Panc1 (cell line): ENCODE measurements at regions not wholly inside any gene's neighbourhood (a gene's known extent, or its start where the extent isn't known, plus 50 kb on each side); places are given as distances from the start of the nearest gene placed in this dataset.

Experiments
- ATAC-seq: fragments of 200-7000 bp; cut with Tn5 transposase; 2 replicates; pipeline ENCODE4 v1.9.1; 2020; ENCODE audit warnings: mild to moderate bottlenecking, moderate library complexity
- BruUV-seq: library from RNA; stranded (reverse); fragments of 400-500 nt; replicated peaks from 2 replicates; lab custom pipeline; 2021; lab: Mats Ljungman, UMichigan
- CTCF ChIA-PET: fragments of 300-600 bp; sonication (Branson Sonifier 250); formaldehyde crosslinking; loops from one replicate; lab custom pipeline; 2022; ENCODE audit warnings: antibody characterized with exemption; lab: Charles Lee
- POLR2A ChIA-PET: fragments of 300-600 bp; sonication (Branson Sonifier 250); formaldehyde crosslinking; loops from one replicate; lab custom pipeline; 2022; ENCODE audit warnings: antibody characterized with exemption; lab: Charles Lee
- DNase-seq: peaks from one replicate; pipeline ENCODE4 v3.0.0-alpha.2; 2010; ENCODE audit warnings: low read depth, low spot score
- H3K27ac ChIP-seq: 2 replicates; pipeline ENCODE4 v1.5.1; 2011; ENCODE audit warnings: mild to moderate bottlenecking, low read length, inconsistent platforms
- H3K27me3 ChIP-seq: fragments of 200-500 bp; sonication (Bioruptor generic); 2 replicates; pipeline ENCODE4 v1.6.0; 2014; ENCODE audit warnings: low read length, inconsistent platforms; ENCODE audit not compliant: control insufficient read depth, insufficient read depth
- H3K36me3 ChIP-seq: fragments of 200-500 bp; sonication (Bioruptor generic); 2 replicates; pipeline ENCODE4 v1.5.1; 2014; ENCODE audit warnings: inconsistent platforms, mild to moderate bottlenecking, low read length, moderate library complexity; ENCODE audit not compliant: control insufficient read depth, insufficient read depth
- H3K4me1 ChIP-seq: 2 replicates; pipeline ENCODE4 v1.5.1; 2011; ENCODE audit warnings: inconsistent platforms, mild to moderate bottlenecking, low read length, moderate library complexity; ENCODE audit not compliant: control insufficient read depth, insufficient read depth
- H3K4me3 ChIP-seq, 2 experiments: 2 replicates each; pipeline ENCODE4 v1.5.1; 2011 to 2012; ENCODE audit warnings: low read depth in 2 of 2, low read length in 2 of 2, mild to moderate bottlenecking in 2 of 2, inconsistent platforms in 1 of 2, moderate library complexity in 1 of 2
- H3K9me3 ChIP-seq: fragments of 200-500 bp; sonication (Bioruptor generic); 2 replicates; pipeline ENCODE4 v1.5.1; 2014; ENCODE audit warnings: low read depth, mild to moderate bottlenecking, inconsistent platforms, low read length, moderate library complexity; ENCODE audit not compliant: control insufficient read depth, insufficient read depth
- CTCF ChIP-seq: fragments of 450-650 bp; IDR thresholded peaks from 2 replicates; pipeline ENCODE4 v1.5.1; 2017; ENCODE audit warnings: mild to moderate bottlenecking
- POLR2AphosphoS5 ChIP-seq: IDR thresholded peaks from 2 replicates; pipeline ENCODE4 v1.6.1; 2012; ENCODE audit warnings: mild to moderate bottlenecking, low read depth, low read length, moderate library complexity
- REST ChIP-seq, 2 experiments: IDR thresholded peaks; 2 replicates each; pipeline ENCODE4 v1.6.1; 2011 to 2012; ENCODE audit warnings: low read depth in 2 of 2, control low read depth in 1 of 2, low read length in 1 of 2, mild to moderate bottlenecking in 1 of 2, moderate library complexity in 1 of 2; ENCODE audit not compliant: insufficient read depth in 1 of 2
- SIN3A ChIP-seq: IDR thresholded peaks from 2 replicates; pipeline ENCODE4 v1.6.1; 2012; ENCODE audit warnings: low read depth, mild to moderate bottlenecking, low read length, moderate library complexity, borderline replicate concordance; ENCODE audit not compliant: insufficient read depth
- TCF7L2 ChIP-seq: IDR thresholded peaks from 2 replicates; pipeline ENCODE4 v1.6.1; 2011; ENCODE audit warnings: mild to moderate bottlenecking, low read depth, low read length, inconsistent platforms
- in situ Hi-C: cut with HindIII; loops from 2 replicates; pipeline ENCODE4 v1.10.0; 2016; ENCODE audit warnings: low sequenced_read_pairs, low pct_unique_long_range_greater_than_20kb
- intact Hi-C: fragments of 100-400 bp; cut with micrococcal nuclease; formaldehyde crosslinking; loops from one replicate; pipeline ENCODE4 v1.10.0; 2022; ENCODE audit not compliant: unreplicated experiment

DNA sequence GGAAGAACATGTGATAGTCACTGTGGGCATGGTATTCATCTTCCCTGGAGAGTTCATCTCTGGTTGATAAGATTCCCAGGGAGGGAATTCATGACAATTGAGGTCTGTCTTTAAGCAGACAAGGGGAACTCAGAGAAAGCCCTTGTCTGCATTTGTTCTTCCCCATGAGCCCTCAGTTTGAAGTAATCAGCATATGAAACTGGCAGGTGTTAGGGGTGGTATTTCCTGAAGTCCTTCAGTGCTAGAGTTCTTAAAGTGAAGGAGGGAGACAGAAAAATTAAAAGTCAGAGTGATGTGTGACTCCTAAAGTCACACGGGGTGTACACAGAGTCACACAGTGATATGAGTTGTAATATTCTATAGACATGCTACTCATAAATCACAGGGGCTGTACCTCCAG lies 60.6 kb upstream of the SYK start:
- ATAC-seq: no peak
- Histone ChIP-seq H3K9me3 (no peaks in the 10 kb centered on the region), H3K27me3 (no peaks in the 10 kb centered on the region), H3K27ac (no peak overlapping the region), H3K4me3 (no peak overlapping the region), H3K36me3 (no peaks in the 10 kb centered on the region), H3K4me1 (no peaks in the 10 kb centered on the region)
- in situ Hi-C loops: no loop called here
- TF ChIP-seq SIN3A (no peak), CTCF (no peak), REST (IDR thresholded peaks at IDR 0.05; ENCODE audit: insufficient read depth in 1 of 2, low read depth in 2 of 2, low read length in 1 of 2) (no peak), TCF7L2 (no peak), POLR2AphosphoS5 (no peak)
- POLR2A ChIA-PET: no interaction called here
- intact Hi-C loops: no loop called here
- CTCF ChIA-PET: no interaction called here
- no TSS peak for BruUV-seq
- DNase-seq: no peak

- in situ Hi-C loops (no loop called here), intact Hi-C loops (no loop called here)
- no peak for DNase-seq
- no peak for TF ChIP-seq CTCF
- no peak for TF ChIP-seq REST (IDR thresholded peaks at IDR 0.05; ENCODE audit: insufficient read depth in 1 of 2, low read depth in 2 of 2, low read length in 1 of 2)
- no peak for TF ChIP-seq SIN3A
- no peak for TF ChIP-seq TCF7L2
- TF ChIP-seq POLR2AphosphoS5: no peak
- no peak for ATAC-seq
- Histone ChIP-seq H3K27ac (no peak overlapping the region), H3K4me3 (no peak overlapping the region), H3K36me3 (no peaks in the 10 kb centered on the region), H3K4me1 (no peaks in the 10 kb centered on the region), H3K27me3 (no peaks in the 10 kb centered on the region), H3K9me3 (no peaks in the 10 kb centered on the region)
- CTCF ChIA-PET: no interaction called here
- POLR2A ChIA-PET: no interaction called here
- BruUV-seq: no TSS peak
Observed at GRCh38 chr9:90737742-90738141, 63.9 kb upstream of the SYK start.
